A549 (cell line): ENCODE measurements at regions not wholly inside any gene's neighbourhood (a gene's known extent, or its start where the extent isn't known, plus 50 kb on each side); places are given as distances from the start of the nearest gene placed in this dataset.

Source experiments
- ATAC-seq, 2 experiments: fragments of 200-7000 bp in 1 of 2; fragments of >200 bp in 1 of 2; cut with Nextera tagmentation in 1 of 2; cut with Tn5 transposase in 1 of 2; 3 replicates each; pipeline versions ENCODE4 v1.8.0 to v1.9.1; 2018 to 2020; ENCODE audit warnings: mild to moderate bottlenecking in 1 of 2, moderate library complexity in 1 of 2
- CTCF ChIA-PET: fragments of 300-600 bp; sonication (Branson Sonifier 250); formaldehyde crosslinking; extraction: SDS; loops from one replicate; lab custom pipeline; 2021; ENCODE audit warnings: antibody characterized with exemption, inconsistent platforms; lab: Yijun Ruan, JAX
- POLR2A ChIA-PET: fragments of 350-600 bp; formaldehyde crosslinking; extraction: SDS; loops from one replicate; lab custom pipeline; 2021; ENCODE audit warnings: antibody characterized with exemption, inconsistent platforms; lab: Yijun Ruan, JAX
- DNase-seq, 2 experiments: peaks; one replicate each; pipeline versions ENCODE4 v3.0.0 to v3.0.0-alpha.2; 2011 to 2016; ENCODE audit warnings: low read depth in 1 of 2, low spot score in 1 of 2
- FAIRE-seq: peaks from 2 replicates; lab custom pipeline; 2011; peaks lifted over from hg19 to GRCh38; lab: Jason Lieb, UNC
- H3K27ac ChIP-seq, 2 experiments: fragments of >200 bp; sonication (Bioruptor Twin); formaldehyde crosslinking; 3 replicates each; pipeline ENCODE4 v1.5.1; 2016 to 2017
- H3K4me1 ChIP-seq: fragments of >200 bp; sonication (Bioruptor Twin); formaldehyde crosslinking; 3 replicates; pipeline ENCODE4 v1.6.1; 2016
- H3K4me2 ChIP-seq: fragments of >200 bp; sonication (Bioruptor Twin); formaldehyde crosslinking; 3 replicates; pipeline ENCODE4 v1.6.1; 2016
- H3K4me3 ChIP-seq: fragments of >200 bp; sonication (Bioruptor Twin); formaldehyde crosslinking; 3 replicates; pipeline ENCODE4 v1.5.1; 2016
- H3K9me3 ChIP-seq: fragments of >200 bp; sonication (Bioruptor Twin); formaldehyde crosslinking; 3 replicates; pipeline ENCODE4 v1.6.1; 2016
- ATOH8 ChIP-seq: fragments of 250-450 bp; sonication (Bioruptor Pico); IDR thresholded peaks from 2 replicates; pipeline ENCODE4 v1.5.0; 2020; ENCODE audit warnings: low read depth, mild to moderate bottlenecking, moderate library complexity
- BCL3 ChIP-seq: fragments of >200 bp; sonication (Bioruptor Twin); formaldehyde crosslinking; IDR thresholded peaks from 3 replicates; pipeline ENCODE4 v1.6.1; 2016
- CBX2 ChIP-seq: fragments of 200-600 bp; sonication (generic); IDR thresholded peaks from 2 replicates; pipeline ENCODE4 v1.6.1; 2016; ENCODE audit warnings: low read depth, mild to moderate bottlenecking, borderline replicate concordance
- CBX8 ChIP-seq: fragments of 200-600 bp; sonication (generic); IDR thresholded peaks from 2 replicates; pipeline ENCODE4 v1.6.1; 2016
- CEBPB ChIP-seq, 2 experiments: fragments of >200 bp in 1 of 2; sonication (Bioruptor Twin) in 1 of 2; formaldehyde crosslinking in 1 of 2; IDR thresholded peaks; 2 replicates each; pipeline ENCODE4 v1.6.1; 2012 to 2016
- CHD2 ChIP-seq: fragments of 150-350 bp; IDR thresholded peaks from 2 replicates; pipeline ENCODE4 v1.6.1; 2014; ENCODE audit warnings: low read length; ENCODE audit not compliant: partially characterized antibody
- E2F6 ChIP-seq: IDR thresholded peaks from 2 replicates; pipeline ENCODE4 v1.6.1; 2012; ENCODE audit warnings: low read depth, borderline replicate concordance
- EHF ChIP-seq: fragments of 250-450 bp; sonication (Bioruptor Pico); IDR thresholded peaks from 2 replicates; pipeline ENCODE4 v1.5.0; 2020; ENCODE audit warnings: mild to moderate bottlenecking
- ELK1 ChIP-seq: fragments of 150-350 bp; IDR thresholded peaks from 2 replicates; pipeline ENCODE4 v1.6.1; 2014; ENCODE audit warnings: low read depth, mild to moderate bottlenecking, low read length
- HDAC2 ChIP-seq: fragments of 200-600 bp; sonication (generic); IDR thresholded peaks from 2 replicates; pipeline ENCODE4 v1.6.1; 2016
- HEYL ChIP-seq: fragments of 250-450 bp; sonication (Bioruptor Pico); IDR thresholded peaks from 2 replicates; pipeline ENCODE4 v1.8.0; 2021; ENCODE audit warnings: mild to moderate bottlenecking, moderate library complexity
- JUNB ChIP-seq: fragments of >200 bp; sonication (Bioruptor Twin); formaldehyde crosslinking; IDR thresholded peaks from 2 replicates; pipeline ENCODE4 v1.6.1; 2016
- MAX ChIP-seq: IDR thresholded peaks from 2 replicates; pipeline ENCODE4 v1.6.1; 2012
- NFE2L2 ChIP-seq: fragments of 150-350 bp; conservative IDR thresholded peaks from 2 replicates; pipeline ENCODE4 v1.6.1; 2014; ENCODE audit warnings: low read length
- SREBF2 ChIP-seq: fragments of 450-650 bp; IDR thresholded peaks from 2 replicates; pipeline ENCODE4 v1.6.1; 2014; ENCODE audit warnings: mild to moderate bottlenecking, moderate library complexity
- TFCP2L1 ChIP-seq: fragments of 250-450 bp; sonication (Bioruptor Pico); IDR thresholded peaks from 2 replicates; pipeline ENCODE4 v1.5.0; 2021; ENCODE audit warnings: mild to moderate bottlenecking
- USF2 ChIP-seq: fragments of 450-650 bp; IDR thresholded peaks from 2 replicates; pipeline ENCODE4 v1.6.1; 2014; ENCODE audit warnings: antibody characterized with exemption
- ZFP36 ChIP-seq: fragments of 450-650 bp; IDR thresholded peaks from 2 replicates; pipeline ENCODE4 v1.6.1; 2014; ENCODE audit warnings: borderline replicate concordance; ENCODE audit not compliant: partially characterized antibody
- ZNF302 ChIP-seq: fragments of 250-450 bp; sonication (Bioruptor Pico); IDR thresholded peaks from 2 replicates; pipeline ENCODE4 v1.9.0; 2021; ENCODE audit warnings: inconsistent platforms, mild to moderate bottlenecking, moderate library complexity
- ZSCAN20 ChIP-seq: fragments of 250-450 bp; sonication (Bioruptor Pico); IDR thresholded peaks from 2 replicates; pipeline ENCODE4 v1.8.0; 2022; ENCODE audit warnings: mild to moderate bottlenecking, moderate library complexity
- WGBS: methylation state at CpG from one replicate; pipeline ENCODE4 v1.1.6; 2017; ENCODE audit errors: missing lambda C conversion rate; 5-methylcytosine and 5-hydroxymethylcytosine counted together

GRCh38 chr12:105503619-105504018 lies 173.1 kb downstream of the C12orf75 start:
- DNase-seq (no peak), FAIRE-seq (no peak), ATAC-seq (no peak)
- no peaks in the 10 kb centered on the region for H3K4me1 ChIP-seq
- TF ChIP-seq CBX2, result no peak
- TF ChIP-seq NFE2L2, result 0 out of 2 replicates have a peak, but pooled peaks have one; percentile 27
- H3K4me3 ChIP-seq, result no peak overlapping the region
- ChIA-PET CTCF (no interaction called here), POLR2A (no interaction called here)
- WGBS, result 53% methylated on average over 1 of the region's 1 CpG
- no peak overlapping the region for H3K27ac ChIP-seq
- no peak overlapping the region for H3K4me2 ChIP-seq
- H3K9me3 ChIP-seq, result no peaks in the 10 kb centered on the region

- ChIA-PET CTCF (interaction anchor here (0.9 kb wide), 1 partner anchor 16 kb away, joined by 5 read pairs; no protein-coding TSS in a partner anchor), POLR2A (no interaction called here)
- no peak overlapping the region for H3K4me3 ChIP-seq
- H3K27ac ChIP-seq, result no peak overlapping the region
- H3K4me2 ChIP-seq, result no peak overlapping the region
- WGBS, result 71% methylated on average over 7 of the region's 7 CpGs
- H3K4me1 ChIP-seq, result no peaks in the 10 kb centered on the region
- no peaks in the 10 kb centered on the region for H3K9me3 ChIP-seq
- no peak for FAIRE-seq
- no peak for ATAC-seq
- DNase-seq, result no peak
- TF ChIP-seq E2F6, result no peak
- no peak for TF ChIP-seq ZFP36
- TF ChIP-seq CEBPB (IDR thresholded peaks at IDR 0.05), result no peak
- TF ChIP-seq BCL3, result no peak
- no peak for TF ChIP-seq HEYL (CRISPR knock-in tag)
- no peak for TF ChIP-seq CHD2
- TF ChIP-seq CBX8, result no peak
- TF ChIP-seq MAX, result no peak
- TF ChIP-seq HDAC2, result no peak
- TF ChIP-seq ELK1, result no peak
Measured at GRCh38 chr12:105504286-105504685, 173.8 kb downstream of the C12orf75 start.

- ChIA-PET CTCF (interaction anchor here (0.9 to 1.1 kb wide), 2 partner anchors 18 to 33 kb away, joined by 3 read pairs; no protein-coding TSS in a partner anchor), POLR2A (no interaction called here)
- 8% methylated on average over 1 of the region's 1 CpG for WGBS
- H3K27ac ChIP-seq, result no peak overlapping the region
- DNase-seq (no peak), ATAC-seq (no peak; a peak in 1 of 6 replicates), FAIRE-seq (no peak)
- TF ChIP-seq JUNB (no peak), EHF (CRISPR knock-in tag) (no peak), USF2 (no peak), SREBF2 (no peak), ZNF302 (CRISPR knock-in tag) (no peak), TFCP2L1 (CRISPR knock-in tag) (no peak), E2F6 (no peak), ZSCAN20 (no peak), ATOH8 (CRISPR knock-in tag) (no peak)
- H3K4me1 ChIP-seq, result no peaks in the 10 kb centered on the region
- H3K9me3 ChIP-seq, result no peaks in the 10 kb centered on the region
- H3K4me3 ChIP-seq, result no peak overlapping the region
- no peak overlapping the region for H3K4me2 ChIP-seq
Measured at GRCh38 chr12:105506678-105507310, 176.3 kb downstream of the C12orf75 start.
